ENCODE measurements at regions not wholly inside any gene's neighbourhood (a gene's known extent, or its start where the extent isn't known, plus 50 kb on each side); places are given as distances from the start of the nearest gene placed in this dataset.

GRCh38 chr2:60283626-60284025 is 269.8 kb downstream of the BCL11A start:
- Histone ChIP-seq H3K27ac (no peak overlapping the region), H3K9ac (no peak overlapping the region), H4K20me1 (no peaks in the 10 kb centered on the region), H3K27me3 (no peaks in the 10 kb centered on the region), H3K4me3 (no peak overlapping the region), H3K4me1 (peaks cover 0 to 7% (median 0%) of the 10 kb centered on the region in 10 experiments; a peak in 1 of 20 replicates), H3K4me2 (no peak overlapping the region), H3K36me3 (no peaks in the 10 kb centered on the region), H3K9me3 (replicated peaks in 1 of 11) (no peaks in the 10 kb centered on the region; a peak in 1 of 22 replicates)
- no peak for TF ChIP-seq Cebpa-rat (IDR thresholded peaks at IDR 0.05)

GRCh38 chr2:60282886-60283285 is 270.6 kb downstream of the BCL11A start:
- Histone ChIP-seq H3K9me3 (replicated peaks in 1 of 11) (no peaks in the 10 kb centered on the region), H3K27ac (no peak overlapping the region), H4K20me1 (no peaks in the 10 kb centered on the region), H3K4me1 (peaks cover 0 to 7% (median 0%) of the 10 kb centered on the region in 10 experiments; a peak in 1 of 20 replicates), H3K4me2 (no peak overlapping the region), H3K4me3 (no peak overlapping the region), H3K27me3 (no peaks in the 10 kb centered on the region), H3K36me3 (no peaks in the 10 kb centered on the region), H3K9ac (no peak overlapping the region)
- TF ChIP-seq Cebpa-rat (IDR thresholded peaks at IDR 0.05): no peak

GRCh38 chr2:60281730-60282129 is 271.7 kb downstream of the BCL11A start:
- Histone ChIP-seq H3K4me2 (no peak overlapping the region), H3K9ac (no peak overlapping the region), H3K4me3 (no peak overlapping the region), H4K20me1 (no peaks in the 10 kb centered on the region), H3K9me3 (replicated peaks in 1 of 11) (no peaks in the 10 kb centered on the region), H3K36me3 (no peaks in the 10 kb centered on the region), H3K4me1 (peaks cover 0 to 7% (median 0%) of the 10 kb centered on the region in 10 experiments; a peak in 1 of 20 replicates), H3K27ac (no peak overlapping the region), H3K27me3 (no peaks in the 10 kb centered on the region)
- TF ChIP-seq Cebpa-rat (IDR thresholded peaks at IDR 0.05): no peak

- H3K4me1 ChIP-seq: no peaks in the 10 kb centered on the region
- no peak overlapping the region for H3K27ac ChIP-seq
- H3K9me3 ChIP-seq (replicated peaks in 1 of 11): peaks cover 3 to 14% (median 9%) of the 10 kb centered on the region in 11 experiments; a peak in 21 of 22 replicates
- no peaks in the 10 kb centered on the region for H3K36me3 ChIP-seq
- no peak for TF ChIP-seq Cebpa-rat (IDR thresholded peaks at IDR 0.05)
- H4K20me1 ChIP-seq: no peaks in the 10 kb centered on the region
- H3K27me3 ChIP-seq: no peaks in the 10 kb centered on the region
- H3K9ac ChIP-seq: no peak overlapping the region
- no peak overlapping the region for H3K4me2 ChIP-seq
- H3K4me3 ChIP-seq: no peak overlapping the region
These were observed 273.2 kb downstream of the BCL11A start for GRCh38 chr2:60280238-60280637.

- Histone ChIP-seq H3K36me3 (0 out of 22 replicates have a peak, but pooled peaks cover 0 to 4% (median 0%) of the 10 kb centered on the region in 11 experiments), H3K4me1 (no peaks in the 10 kb centered on the region), H3K9ac (no peak overlapping the region), H3K4me2 (no peak overlapping the region), H3K27ac (no peak overlapping the region), H3K9me3 (replicated peaks in 1 of 11) (peaks cover 17 to 28% (median 22%) of the 10 kb centered on the region in 11 experiments), H3K27me3 (no peaks in the 10 kb centered on the region), H3K4me3 (no peak overlapping the region), H4K20me1 (no peaks in the 10 kb centered on the region)
- TF ChIP-seq Cebpa-rat (IDR thresholded peaks at IDR 0.05): no peak
These were observed 274.5 kb downstream of the BCL11A start for GRCh38 chr2:60278906-60279305.

- Histone ChIP-seq H3K36me3 (0 out of 22 replicates have a peak, but pooled peaks cover 0 to 4% (median 0%) of the 10 kb centered on the region in 11 experiments), H3K4me1 (no peaks in the 10 kb centered on the region), H3K4me2 (no peak overlapping the region), H3K9me3 (replicated peaks in 1 of 11) (peaks cover 17 to 29% (median 22%) of the 10 kb centered on the region in 11 experiments), H3K9ac (no peak overlapping the region), H3K27ac (no peak overlapping the region), H3K4me3 (no peak overlapping the region), H3K27me3 (no peaks in the 10 kb centered on the region), H4K20me1 (no peaks in the 10 kb centered on the region)
- TF ChIP-seq Cebpa-rat (IDR thresholded peaks at IDR 0.05): no peak
These were observed 277.5 kb downstream of the BCL11A start for GRCh38 chr2:60275958-60276357.

GRCh38 chr2:60273836-60274235 is 279.6 kb downstream of the BCL11A start:
- Histone ChIP-seq H3K36me3 (0 out of 22 replicates have a peak, but pooled peaks cover 0 to 4% (median 0%) of the 10 kb centered on the region in 11 experiments), H3K4me2 (no peak overlapping the region), H3K4me3 (no peak overlapping the region), H3K9me3 (replicated peaks in 1 of 11) (peaks cover 17 to 29% (median 22%) of the 10 kb centered on the region in 11 experiments), H3K27me3 (no peaks in the 10 kb centered on the region), H3K9ac (no peak overlapping the region), H4K20me1 (no peaks in the 10 kb centered on the region), H3K4me1 (no peaks in the 10 kb centered on the region), H3K27ac (no peak overlapping the region)
- TF ChIP-seq Cebpa-rat (IDR thresholded peaks at IDR 0.05): no peak

- Histone ChIP-seq H3K9me3 (replicated peaks in 1 of 11) (peaks cover 17 to 29% (median 22%) of the 10 kb centered on the region in 11 experiments), H3K4me2 (no peak overlapping the region), H3K9ac (no peak overlapping the region), H3K27me3 (no peaks in the 10 kb centered on the region), H3K4me1 (no peaks in the 10 kb centered on the region), H3K4me3 (no peak overlapping the region), H3K36me3 (0 out of 22 replicates have a peak, but pooled peaks cover 0 to 4% (median 0%) of the 10 kb centered on the region in 11 experiments), H4K20me1 (no peaks in the 10 kb centered on the region), H3K27ac (no peak overlapping the region)
- TF ChIP-seq Cebpa-rat (IDR thresholded peaks at IDR 0.05): no peak
These were observed 281.7 kb downstream of the BCL11A start for GRCh38 chr2:60271713-60272112.

GRCh38 chr2:60271131-60271530 is 282.3 kb downstream of the BCL11A start:
- Histone ChIP-seq H3K4me2 (no peak overlapping the region), H3K36me3 (0 out of 22 replicates have a peak, but pooled peaks cover 0 to 4% (median 0%) of the 10 kb centered on the region in 11 experiments), H3K4me3 (no peak overlapping the region), H3K9ac (no peak overlapping the region), H3K27ac (no peak overlapping the region), H3K4me1 (no peaks in the 10 kb centered on the region), H3K9me3 (replicated peaks in 1 of 11) (peaks cover 17 to 23% (median 22%) of the 10 kb centered on the region in 11 experiments), H4K20me1 (no peaks in the 10 kb centered on the region), H3K27me3 (no peaks in the 10 kb centered on the region)
- TF ChIP-seq Cebpa-rat (IDR thresholded peaks at IDR 0.05): no peak

- Histone ChIP-seq H3K36me3 (no peaks in the 10 kb centered on the region), H3K4me1 (no peaks in the 10 kb centered on the region), H3K9me3 (replicated peaks in 1 of 11) (peaks cover 6 to 18% (median 13%) of the 10 kb centered on the region in 11 experiments; a peak in 16 of 22 replicates), H3K27ac (no peak overlapping the region), H4K20me1 (no peaks in the 10 kb centered on the region), H3K4me3 (no peak overlapping the region), H3K27me3 (no peaks in the 10 kb centered on the region), H3K4me2 (no peak overlapping the region), H3K9ac (no peak overlapping the region)
- no peak for TF ChIP-seq Cebpa-rat (IDR thresholded peaks at IDR 0.05)
These were observed 284.8 kb downstream of the BCL11A start for GRCh38 chr2:60268661-60269060.
